ENCODE measurements at regions not wholly inside any gene's neighbourhood (a gene's known extent, or its start where the extent isn't known, plus 50 kb on each side); places are given as distances from the start of the nearest gene placed in this dataset.
A peak's percentile ranks its signal among the peaks of the same experiment; 100 is the strongest.

GRCh38 chr17:45709728-45710288 lies 74.3 kb upstream of the CRHR1 start:
- no peak for DNase-seq (ENCODE audit: low read depth in 2 of 2)

GRCh38 chr17:45715787-45716186 lies 68.3 kb upstream of the CRHR1 start:
- DNase-seq (ENCODE audit: low read depth in 2 of 2), result no peak

GRCh38 chr17:45718791-45719190 lies 65.3 kb upstream of the CRHR1 start:
- DNase-seq (ENCODE audit: low read depth in 2 of 2), result no peak

GRCh38 chr17:45719335-45720071 lies 64.6 kb upstream of the CRHR1 start:
- DNase-seq (ENCODE audit: low read depth in 2 of 2), result peak in 1 of 2 donors; percentile 30

GRCh38 chr17:45720386-45720785 lies 63.7 kb upstream of the CRHR1 start:
- DNase-seq (ENCODE audit: low read depth in 2 of 2), result no peak

- DNase-seq (ENCODE audit: low read depth in 2 of 2), result peak; percentile 14 to 36
Observed at GRCh38 chr17:45722161-45722560, 62.0 kb upstream of the CRHR1 start.

- no peak for DNase-seq (ENCODE audit: low read depth in 2 of 2)
Observed at GRCh38 chr17:45729294-45729907, 54.7 kb upstream of the CRHR1 start.

GRCh38 chr17:45730192-45730591 lies 53.9 kb upstream of the CRHR1 start:
- no peak for DNase-seq (ENCODE audit: low read depth in 2 of 2)

- DNase-seq (ENCODE audit: low read depth in 2 of 2), result no peak
Observed at GRCh38 chr17:45731459-45731858, 52.7 kb upstream of the CRHR1 start.

- DNase-seq (ENCODE audit: low read depth in 2 of 2), result no peak
Observed at GRCh38 chr17:45732926-45733505, 51.1 kb upstream of the CRHR1 start.

GRCh38 chr17:45733781-45734180 lies 50.3 kb upstream of the CRHR1 start:
- no peak for DNase-seq (ENCODE audit: low read depth in 2 of 2)

Data from lung microvascular endothelial cell (primary cell).